ENCODE measurements at regions not wholly inside any gene's neighbourhood (a gene's known extent, or its start where the extent isn't known, plus 50 kb on each side); places are given as distances from the start of the nearest gene placed in this dataset.

DNA sequence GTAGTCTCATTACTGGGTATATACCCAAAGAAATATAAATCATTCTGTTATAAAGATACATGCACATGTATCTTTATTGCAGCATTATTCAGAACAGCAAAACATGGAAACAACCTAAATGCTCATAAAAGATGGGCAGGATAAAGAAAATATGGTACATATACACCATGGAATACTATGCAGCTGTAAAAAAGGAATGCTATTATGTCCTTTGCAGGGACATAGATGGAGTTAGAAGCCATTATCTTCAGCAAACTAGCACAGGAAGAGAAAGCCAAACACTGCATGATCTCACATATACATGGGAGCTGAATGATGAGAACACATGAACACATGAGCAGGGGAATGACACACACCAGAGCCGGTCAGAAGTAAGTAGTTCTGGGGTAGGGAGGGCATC lies 297.4 kb upstream of the GLI3 start:
- Histone ChIP-seq H3K9me3 (peaks cover 0 to 4% of the 10 kb centered on the region in 2 donors), H3K27me3 (no peaks in the 10 kb centered on the region), H3K4me1 (no peaks in the 10 kb centered on the region), H3K4me3 (no peak overlapping the region), H3K36me3 (no peaks in the 10 kb centered on the region), H3K27ac (no peak overlapping the region)
- 95% methylated on average over 1 of the region's 1 CpG; no CpG with 5 or more reads in 1 of the 2 donors for WGBS, 2 donors (ENCODE audit: low coverage in 1 of 2)
- DNase-seq = no peak
- intact Hi-C loops (cut with DNase I; ENCODE audit: low total_unique reads) (no loop called here), in situ Hi-C loops (cut with MboI; ENCODE audit: low pct_ligation_motif_present in 1 of 4, low pct_unique_long_range_greater_than_20kb in 1 of 4, low sequenced_read_pairs in 3 of 4) (no loop called here)
- TF ChIP-seq POLR2A (IDR thresholded peaks at IDR 0.05) = no peak
- TF ChIP-seq POLR2AphosphoS5 (IDR thresholded peaks at IDR 0.05) = no peak
- TF ChIP-seq, protein P1, sequence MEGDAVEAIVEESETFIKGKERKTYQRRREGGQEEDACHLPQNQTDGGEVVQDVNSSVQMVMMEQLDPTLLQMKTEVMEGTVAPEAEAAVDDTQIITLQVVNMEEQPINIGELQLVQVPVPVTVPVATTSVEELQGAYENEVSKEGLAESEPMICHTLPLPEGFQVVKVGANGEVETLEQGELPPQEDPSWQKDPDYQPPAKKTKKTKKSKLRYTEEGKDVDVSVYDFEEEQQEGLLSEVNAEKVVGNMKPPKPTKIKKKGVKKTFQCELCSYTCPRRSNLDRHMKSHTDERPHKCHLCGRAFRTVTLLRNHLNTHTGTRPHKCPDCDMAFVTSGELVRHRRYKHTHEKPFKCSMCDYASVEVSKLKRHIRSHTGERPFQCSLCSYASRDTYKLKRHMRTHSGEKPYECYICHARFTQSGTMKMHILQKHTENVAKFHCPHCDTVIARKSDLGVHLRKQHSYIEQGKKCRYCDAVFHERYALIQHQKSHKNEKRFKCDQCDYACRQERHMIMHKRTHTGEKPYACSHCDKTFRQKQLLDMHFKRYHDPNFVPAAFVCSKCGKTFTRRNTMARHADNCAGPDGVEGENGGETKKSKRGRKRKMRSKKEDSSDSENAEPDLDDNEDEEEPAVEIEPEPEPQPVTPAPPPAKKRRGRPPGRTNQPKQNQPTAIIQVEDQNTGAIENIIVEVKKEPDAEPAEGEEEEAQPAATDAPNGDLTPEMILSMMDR (IDR thresholded peaks at IDR 0.05) = no peak
- no peak for TF ChIP-seq EP300 (IDR thresholded peaks at IDR 0.05; ENCODE audit: low read depth)

DNA sequence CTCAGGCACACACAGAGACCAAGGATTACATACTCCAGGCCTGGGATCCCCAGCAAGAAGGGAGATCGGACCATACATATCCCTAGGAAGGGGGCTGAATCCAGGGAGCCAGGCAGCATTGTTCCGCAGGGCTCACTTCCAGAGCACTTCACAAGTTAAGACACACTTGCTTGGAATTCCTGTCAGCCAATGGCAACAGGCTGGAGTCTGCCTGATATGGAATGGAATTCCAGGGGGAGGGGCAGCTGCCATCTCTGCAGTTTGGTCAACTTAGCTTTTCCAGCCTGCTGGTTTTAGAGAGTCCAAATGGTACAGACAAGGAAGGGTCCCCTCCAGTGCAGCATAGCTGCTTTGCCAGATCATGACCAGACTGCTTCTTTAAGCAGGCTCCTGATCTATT lies 290.0 kb upstream of the GLI3 start:
- no peaks in the 10 kb centered on the region for H3K27me3 ChIP-seq
- no peaks in the 10 kb centered on the region for H3K36me3 ChIP-seq
- H3K4me3 ChIP-seq = no peak overlapping the region
- intact Hi-C loops (cut with DNase I; ENCODE audit: low total_unique reads) = no loop called here
- in situ Hi-C loops (cut with MboI; ENCODE audit: low pct_ligation_motif_present in 1 of 4, low pct_unique_long_range_greater_than_20kb in 1 of 4, low sequenced_read_pairs in 3 of 4) = no loop called here
- 100% methylated on average over 2 of the region's 2 CpGs; no CpG with 5 or more reads in 1 of the 2 donors for WGBS, 2 donors (ENCODE audit: low coverage in 1 of 2)
- DNase-seq = no peak
- TF ChIP-seq POLR2A (IDR thresholded peaks at IDR 0.05) = no peak
- no peak for TF ChIP-seq EP300 (IDR thresholded peaks at IDR 0.05; ENCODE audit: low read depth)
- TF ChIP-seq POLR2AphosphoS5 (IDR thresholded peaks at IDR 0.05) = no peak
- TF ChIP-seq, protein P1 (IDR thresholded peaks at IDR 0.05) = no peak
- H3K27ac ChIP-seq = no peak overlapping the region
- no peaks in the 10 kb centered on the region for H3K4me1 ChIP-seq
- H3K9me3 ChIP-seq = no peaks in the 10 kb centered on the region

DNA sequence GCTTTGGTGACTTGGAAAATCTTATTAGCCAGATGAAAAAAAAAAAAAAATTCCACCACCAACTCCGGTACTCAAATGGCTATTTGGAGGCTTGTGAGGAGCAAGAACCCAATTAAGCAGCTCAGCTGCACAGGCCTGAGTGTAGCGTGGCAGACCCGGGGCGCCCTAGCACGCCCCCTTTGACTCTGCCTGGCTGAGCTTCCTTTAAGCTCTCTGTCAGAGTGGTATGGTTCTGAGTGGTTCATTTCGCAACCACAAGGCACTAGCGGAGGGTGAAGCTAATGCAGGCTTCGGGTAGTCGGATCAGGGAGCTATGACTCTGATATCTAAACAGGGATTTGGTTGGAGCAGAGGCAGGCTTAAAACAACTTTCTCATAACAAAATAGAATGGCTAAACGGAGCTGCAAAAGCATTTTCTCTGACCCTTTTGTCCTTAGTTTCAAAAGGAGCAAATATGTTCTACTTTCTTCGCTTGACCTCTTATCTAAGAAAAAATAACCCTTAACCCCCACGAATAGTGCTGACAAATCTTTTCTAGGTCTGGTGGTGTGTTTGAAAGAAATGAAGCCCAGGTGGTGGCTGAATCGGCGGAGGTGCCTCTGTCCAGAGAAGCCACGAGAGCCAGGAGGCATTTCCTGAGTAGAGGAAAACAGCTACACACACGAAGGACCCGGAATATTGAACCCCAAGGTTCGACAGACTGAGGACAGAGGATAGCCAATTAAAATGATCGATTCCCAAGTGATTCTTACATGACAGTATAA lies 285.4 kb upstream of the GLI3 start:
- Histone ChIP-seq H3K9me3 (no peaks in the 10 kb centered on the region), H3K4me3 (no peak overlapping the region), H3K4me1 (no peaks in the 10 kb centered on the region), H3K27ac (peak overlapping the region in 1 of 4 donors; percentile 28), H3K27me3 (no peaks in the 10 kb centered on the region), H3K36me3 (no peaks in the 10 kb centered on the region)
- 65 to 70% methylated on average over 14 to 19 of the region's 19 CpGs for WGBS, 2 donors (ENCODE audit: low coverage in 1 of 2)
- intact Hi-C loops (cut with DNase I; ENCODE audit: low total_unique reads) (no loop called here), in situ Hi-C loops (cut with MboI; ENCODE audit: low pct_ligation_motif_present in 1 of 4, low pct_unique_long_range_greater_than_20kb in 1 of 4, low sequenced_read_pairs in 3 of 4) (no loop called here)
- TF ChIP-seq, protein P1 (IDR thresholded peaks at IDR 0.05) = no peak
- TF ChIP-seq EP300 (IDR thresholded peaks at IDR 0.05; ENCODE audit: low read depth) = no peak
- no peak for TF ChIP-seq POLR2A (IDR thresholded peaks at IDR 0.05)
- TF ChIP-seq POLR2AphosphoS5 (IDR thresholded peaks at IDR 0.05) = no peak
- peak; percentile 12 for DNase-seq

- WGBS, 2 donors (ENCODE audit: low coverage in 1 of 2) = 78 to 100% methylated on average over 2 of the region's 2 CpGs
These were observed 274.0 kb upstream of the GLI3 start for GRCh38 chr7:42511027-42511426.

More at GRCh38 chr7:42511027-42511426, 274.0 kb upstream of the GLI3 start:
- no peaks in the 10 kb centered on the region for H3K9me3 ChIP-seq
- no peak overlapping the region for H3K27ac ChIP-seq
- in situ Hi-C loops (cut with MboI; ENCODE audit: low pct_ligation_motif_present in 1 of 4, low pct_unique_long_range_greater_than_20kb in 1 of 4, low sequenced_read_pairs in 3 of 4) = no loop called here
- no peak for TF ChIP-seq POLR2AphosphoS5 (IDR thresholded peaks at IDR 0.05)
- TF ChIP-seq POLR2A (IDR thresholded peaks at IDR 0.05) = no peak
- TF ChIP-seq, protein P1 (IDR thresholded peaks at IDR 0.05) = no peak
- TF ChIP-seq EP300 (IDR thresholded peaks at IDR 0.05; ENCODE audit: low read depth) = no peak
- DNase-seq = no peak
- no peaks in the 10 kb centered on the region for H3K27me3 ChIP-seq
- H3K4me1 ChIP-seq = no peaks in the 10 kb centered on the region
- no peaks in the 10 kb centered on the region for H3K36me3 ChIP-seq
- intact Hi-C loops (cut with DNase I; ENCODE audit: low total_unique reads) = no loop called here
- H3K4me3 ChIP-seq = no peak overlapping the region

Measured in transverse colon (tissue), 4 donors.